Hepatocyte (in vitro differentiated cells): ENCODE measurements at regions not wholly inside any gene's neighbourhood (a gene's known extent, or its start where the extent isn't known, plus 50 kb on each side); places are given as distances from the start of the nearest gene placed in this dataset.

Source experiments
- EZH2 ChIP-seq: fragments of 200-600 bp; sonication (generic); IDR thresholded peaks from 2 replicates; pipeline ENCODE4 v1.6.1; 2016; ENCODE audit warnings: antibody characterized with exemption, mild to moderate bottlenecking, borderline replicate concordance
- EZH2phosphoT487 ChIP-seq: fragments of 200-600 bp; sonication (generic); IDR thresholded peaks from one replicate; pipeline ENCODE4 v1.6.1; 2018; ENCODE audit warnings: antibody characterized with exemption, mild to moderate bottlenecking, low read depth, moderate library complexity; ENCODE audit not compliant: unreplicated experiment, severe bottlenecking
- TF ChIP-seq, protein P1 (sequence below): fragments of 200-600 bp; sonication (generic); IDR thresholded peaks from 2 replicates; pipeline ENCODE4 v1.5.1; 2016; ENCODE audit warnings: antibody characterized with exemption, mild to moderate bottlenecking; ENCODE audit not compliant: poor library complexity

DNA sequence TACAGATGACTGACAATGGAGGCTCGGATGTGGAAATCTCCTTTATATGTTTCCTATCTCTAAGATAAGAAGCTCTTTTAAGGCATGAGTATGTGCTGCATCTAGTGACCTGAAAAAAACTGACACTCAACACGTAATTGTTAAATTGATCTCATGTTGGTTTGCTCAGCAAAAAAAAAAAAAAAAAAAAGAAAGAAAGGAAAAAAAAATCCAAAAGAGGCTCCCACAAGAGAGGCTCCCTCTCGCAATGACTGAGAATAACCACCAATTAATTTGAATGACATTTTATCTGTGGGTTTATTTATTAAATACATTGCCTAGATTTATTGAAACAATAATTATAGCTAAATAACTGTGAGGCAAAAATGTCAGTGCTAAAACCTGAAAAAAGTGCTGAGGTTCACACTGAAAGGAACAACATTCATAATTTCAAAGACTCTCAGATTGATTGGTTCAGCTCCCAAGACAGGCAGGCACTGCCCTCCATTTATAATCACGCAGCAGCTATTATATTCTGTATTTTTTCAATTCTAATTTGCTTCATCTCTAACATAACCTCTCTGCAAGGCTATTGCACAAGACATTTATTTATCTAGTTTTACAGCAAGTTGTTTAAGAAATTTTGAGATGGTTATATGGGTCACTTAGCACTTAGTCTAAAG lies 184.5 kb upstream of the TMPRSS15 start:
- TF ChIP-seq EZH2phosphoT487 (no peak), EZH2 (no peak)
- TF ChIP-seq, protein P1, sequence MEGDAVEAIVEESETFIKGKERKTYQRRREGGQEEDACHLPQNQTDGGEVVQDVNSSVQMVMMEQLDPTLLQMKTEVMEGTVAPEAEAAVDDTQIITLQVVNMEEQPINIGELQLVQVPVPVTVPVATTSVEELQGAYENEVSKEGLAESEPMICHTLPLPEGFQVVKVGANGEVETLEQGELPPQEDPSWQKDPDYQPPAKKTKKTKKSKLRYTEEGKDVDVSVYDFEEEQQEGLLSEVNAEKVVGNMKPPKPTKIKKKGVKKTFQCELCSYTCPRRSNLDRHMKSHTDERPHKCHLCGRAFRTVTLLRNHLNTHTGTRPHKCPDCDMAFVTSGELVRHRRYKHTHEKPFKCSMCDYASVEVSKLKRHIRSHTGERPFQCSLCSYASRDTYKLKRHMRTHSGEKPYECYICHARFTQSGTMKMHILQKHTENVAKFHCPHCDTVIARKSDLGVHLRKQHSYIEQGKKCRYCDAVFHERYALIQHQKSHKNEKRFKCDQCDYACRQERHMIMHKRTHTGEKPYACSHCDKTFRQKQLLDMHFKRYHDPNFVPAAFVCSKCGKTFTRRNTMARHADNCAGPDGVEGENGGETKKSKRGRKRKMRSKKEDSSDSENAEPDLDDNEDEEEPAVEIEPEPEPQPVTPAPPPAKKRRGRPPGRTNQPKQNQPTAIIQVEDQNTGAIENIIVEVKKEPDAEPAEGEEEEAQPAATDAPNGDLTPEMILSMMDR = no peak
